ENCODE measurements at regions not wholly inside any gene's neighbourhood (a gene's known extent, or its start where the extent isn't known, plus 50 kb on each side); places are given as distances from the start of the nearest gene placed in this dataset.
"Not testable (repeated sequence)": the region's sequence is repeated elsewhere in the genome, so short reads cannot be mapped to it uniquely, and the experiment has no call there.

GRCh38 chr16:8087597-8088289 is 502.6 kb downstream of the TMEM114 start:
- no peaks in the 10 kb centered on the region for H3K36me3 Mint-ChIP-seq (ENCODE audit: low read depth)
- no peak for DNase-seq
- no peak overlapping the region for H3K4me3 Mint-ChIP-seq
- H3K4me1 Mint-ChIP-seq = no peaks in the 10 kb centered on the region
- H3K27me3 Mint-ChIP-seq = no peaks in the 10 kb centered on the region
- CTCF ChIA-PET = no interaction called here
- H3K27ac Mint-ChIP-seq = no peak overlapping the region
- POLR2A ChIA-PET = no interaction called here
- peaks cover 20% of the 10 kb centered on the region for H3K9me3 Mint-ChIP-seq

- H3K9me3 Mint-ChIP-seq = peaks cover 22% of the 10 kb centered on the region
- ChIA-PET CTCF (no interaction called here), POLR2A (no interaction called here)
Observed at GRCh38 chr16:8087146-8087545, 503.2 kb downstream of the TMEM114 start.

GRCh38 chr16:8084882-8085281 is 505.4 kb downstream of the TMEM114 start:
- ChIA-PET CTCF (no interaction called here), POLR2A (no interaction called here)
- Mint-ChIP-seq H3K27me3 (no peaks in the 10 kb centered on the region), H3K27ac (no peak overlapping the region), H3K4me3 (no peak overlapping the region), H3K4me1 (no peaks in the 10 kb centered on the region), H3K36me3 (ENCODE audit: low read depth) (no peaks in the 10 kb centered on the region), H3K9me3 (peaks cover 12% of the 10 kb centered on the region)
- no peak for DNase-seq

More at GRCh38 chr16:8087146-8087545, 503.2 kb downstream of the TMEM114 start:
- no peaks in the 10 kb centered on the region for H3K36me3 Mint-ChIP-seq (ENCODE audit: low read depth)
- H3K27ac Mint-ChIP-seq = no peak overlapping the region
- no peaks in the 10 kb centered on the region for H3K4me1 Mint-ChIP-seq
- no peaks in the 10 kb centered on the region for H3K27me3 Mint-ChIP-seq
- no peak for DNase-seq
- H3K4me3 Mint-ChIP-seq = no peak overlapping the region

GRCh38 chr16:8084302-8084701 is 506.0 kb downstream of the TMEM114 start:
- H3K27ac Mint-ChIP-seq = no peak overlapping the region
- peaks cover 12% of the 10 kb centered on the region for H3K9me3 Mint-ChIP-seq
- POLR2A ChIA-PET = no interaction called here
- no peaks in the 10 kb centered on the region for H3K36me3 Mint-ChIP-seq (ENCODE audit: low read depth)
- no peak for DNase-seq
- no peaks in the 10 kb centered on the region for H3K27me3 Mint-ChIP-seq
- no peak overlapping the region for H3K4me3 Mint-ChIP-seq
- CTCF ChIA-PET = no interaction called here
- H3K4me1 Mint-ChIP-seq = no peaks in the 10 kb centered on the region

GRCh38 chr16:8083560-8083959 is 506.8 kb downstream of the TMEM114 start:
- Mint-ChIP-seq H3K27ac (no peak overlapping the region), H3K4me3 (no peak overlapping the region), H3K9me3 (peaks cover 12% of the 10 kb centered on the region), H3K4me1 (no peaks in the 10 kb centered on the region), H3K27me3 (no peaks in the 10 kb centered on the region), H3K36me3 (ENCODE audit: low read depth) (no peaks in the 10 kb centered on the region)
- no peak for DNase-seq
- ChIA-PET CTCF (no interaction called here), POLR2A (no interaction called here)

- CTCF ChIA-PET = no interaction called here
- no peak overlapping the region for H3K4me3 Mint-ChIP-seq
Observed at GRCh38 chr16:8080817-8081216, 509.5 kb downstream of the TMEM114 start.

GRCh38 chr16:8075271-8075670 is 515.0 kb downstream of the TMEM114 start:
- DNase-seq = no peak
- H3K9me3 Mint-ChIP-seq = peaks cover 13% of the 10 kb centered on the region
- H3K4me1 Mint-ChIP-seq = no peaks in the 10 kb centered on the region
- no peak overlapping the region for H3K27ac Mint-ChIP-seq
- POLR2A ChIA-PET = no interaction called here
- H3K27me3 Mint-ChIP-seq = no peaks in the 10 kb centered on the region
- CTCF ChIA-PET = no interaction called here
- no peak overlapping the region for H3K4me3 Mint-ChIP-seq
- H3K36me3 Mint-ChIP-seq (ENCODE audit: low read depth) = no peaks in the 10 kb centered on the region

More at GRCh38 chr16:8080817-8081216, 509.5 kb downstream of the TMEM114 start:
- Mint-ChIP-seq H3K36me3 (ENCODE audit: low read depth) (no peaks in the 10 kb centered on the region), H3K9me3 (peaks cover 11% of the 10 kb centered on the region), H3K27me3 (no peaks in the 10 kb centered on the region), H3K4me1 (no peaks in the 10 kb centered on the region), H3K27ac (no peak overlapping the region)
- no peak for DNase-seq
- POLR2A ChIA-PET = no interaction called here

- H3K27me3 Mint-ChIP-seq = no peaks in the 10 kb centered on the region
- no peaks in the 10 kb centered on the region for H3K36me3 Mint-ChIP-seq (ENCODE audit: low read depth)
- H3K4me3 Mint-ChIP-seq = no peak overlapping the region
- no peak for DNase-seq
- ChIA-PET CTCF (no interaction called here), POLR2A (no interaction called here)
- no peak overlapping the region for H3K27ac Mint-ChIP-seq
- H3K9me3 Mint-ChIP-seq = peaks cover 25% of the 10 kb centered on the region
- H3K4me1 Mint-ChIP-seq = no peaks in the 10 kb centered on the region
Observed at GRCh38 chr16:8070506-8070905, 519.8 kb downstream of the TMEM114 start.

- DNase-seq; POLR2A ChIA-PET; H3K36me3 Mint-ChIP-seq (ENCODE audit: low read depth); H3K4me3 Mint-ChIP-seq; H3K27ac Mint-ChIP-seq; H3K4me1 Mint-ChIP-seq; CTCF ChIA-PET; H3K27me3 Mint-ChIP-seq: not testable (repeated sequence)
- peaks cover 33% of the 10 kb centered on the region for H3K9me3 Mint-ChIP-seq
Observed at GRCh38 chr16:8068225-8068624, 522.1 kb downstream of the TMEM114 start.

GRCh38 chr16:8063159-8063558 is 527.2 kb downstream of the TMEM114 start:
- Mint-ChIP-seq H3K9me3 (peaks cover 29% of the 10 kb centered on the region), H3K27ac (no peak overlapping the region), H3K4me1 (no peaks in the 10 kb centered on the region), H3K4me3 (no peak overlapping the region), H3K36me3 (ENCODE audit: low read depth) (no peaks in the 10 kb centered on the region), H3K27me3 (no peaks in the 10 kb centered on the region)
- DNase-seq = no peak
- ChIA-PET CTCF (no interaction called here), POLR2A (no interaction called here)

- ChIA-PET POLR2A (no interaction called here), CTCF (no interaction called here)
- Mint-ChIP-seq H3K27ac (no peak overlapping the region), H3K4me1 (no peaks in the 10 kb centered on the region), H3K4me3 (no peak overlapping the region), H3K36me3 (ENCODE audit: low read depth) (no peaks in the 10 kb centered on the region), H3K9me3 (peaks cover 28% of the 10 kb centered on the region), H3K27me3 (no peaks in the 10 kb centered on the region)
- no peak for DNase-seq
Observed at GRCh38 chr16:8062677-8063076, 527.6 kb downstream of the TMEM114 start.

- H3K27me3 Mint-ChIP-seq = no peaks in the 10 kb centered on the region
- no peaks in the 10 kb centered on the region for H3K4me1 Mint-ChIP-seq
- H3K4me3 Mint-ChIP-seq = no peak overlapping the region
- POLR2A ChIA-PET = no interaction called here
- H3K36me3 Mint-ChIP-seq (ENCODE audit: low read depth) = no peaks in the 10 kb centered on the region
- no peak for DNase-seq
- CTCF ChIA-PET = no interaction called here
- H3K27ac Mint-ChIP-seq = no peak overlapping the region
- peaks cover 13% of the 10 kb centered on the region for H3K9me3 Mint-ChIP-seq
Observed at GRCh38 chr16:8055761-8056160, 534.5 kb downstream of the TMEM114 start.

- ChIA-PET CTCF (no interaction called here), POLR2A (no interaction called here)
- no peak overlapping the region for H3K27ac Mint-ChIP-seq
- peaks cover 18% of the 10 kb centered on the region for H3K9me3 Mint-ChIP-seq
- H3K4me1 Mint-ChIP-seq = no peaks in the 10 kb centered on the region
- no peaks in the 10 kb centered on the region for H3K27me3 Mint-ChIP-seq
- no peak overlapping the region for H3K4me3 Mint-ChIP-seq
- no peaks in the 10 kb centered on the region for H3K36me3 Mint-ChIP-seq (ENCODE audit: low read depth)
- no peak for DNase-seq
Observed at GRCh38 chr16:8053437-8053836, 536.9 kb downstream of the TMEM114 start.

GRCh38 chr16:8048433-8048832 is 541.9 kb downstream of the TMEM114 start:
- H3K27me3 Mint-ChIP-seq = no peaks in the 10 kb centered on the region
- ChIA-PET CTCF (no interaction called here), POLR2A (no interaction called here)
- H3K4me1 Mint-ChIP-seq = no peaks in the 10 kb centered on the region
- H3K36me3 Mint-ChIP-seq (ENCODE audit: low read depth) = no peaks in the 10 kb centered on the region
- no peak overlapping the region for H3K27ac Mint-ChIP-seq
- peaks cover 21% of the 10 kb centered on the region for H3K9me3 Mint-ChIP-seq
- DNase-seq = no peak
- no peak overlapping the region for H3K4me3 Mint-ChIP-seq

- Mint-ChIP-seq H3K4me3 (no peak overlapping the region), H3K4me1 (no peaks in the 10 kb centered on the region), H3K27ac (no peak overlapping the region), H3K27me3 (no peaks in the 10 kb centered on the region), H3K9me3 (peaks cover 24% of the 10 kb centered on the region), H3K36me3 (ENCODE audit: low read depth) (no peaks in the 10 kb centered on the region)
- ChIA-PET POLR2A (no interaction called here), CTCF (no interaction called here)
- DNase-seq = no peak
Observed at GRCh38 chr16:8047736-8048135, 542.6 kb downstream of the TMEM114 start.

All from activated CD4-positive, alpha-beta memory T cell treated with anti-CD3 and anti-CD28 coated beads, Interleukin-2, amount 10 ng/mL, durations not matched to agents 7 days and 5 days (primary cell).